Hippocampal formation (tissue), 2 donors: ENCODE measurements at regions not wholly inside any gene's neighbourhood (a gene's known extent, or its start where the extent isn't known, plus 50 kb on each side); places are given as distances from the start of the nearest gene placed in this dataset.
A peak's percentile ranks its signal among the peaks of the same experiment; 100 is the strongest.

Source experiments
- DNase-seq, 2 donors: peaks; one replicate each; lab custom pipeline; 2025; lab: John Stamatoyannopoulos, UW

- DNase-seq, result no peak
Measured at GRCh38 chr6:24987446-24988115, 51.8 kb upstream of the RIPOR2 start.

- DNase-seq, result no peak
Measured at GRCh38 chr6:24988562-24988961, 52.8 kb upstream of the RIPOR2 start.

DNA sequence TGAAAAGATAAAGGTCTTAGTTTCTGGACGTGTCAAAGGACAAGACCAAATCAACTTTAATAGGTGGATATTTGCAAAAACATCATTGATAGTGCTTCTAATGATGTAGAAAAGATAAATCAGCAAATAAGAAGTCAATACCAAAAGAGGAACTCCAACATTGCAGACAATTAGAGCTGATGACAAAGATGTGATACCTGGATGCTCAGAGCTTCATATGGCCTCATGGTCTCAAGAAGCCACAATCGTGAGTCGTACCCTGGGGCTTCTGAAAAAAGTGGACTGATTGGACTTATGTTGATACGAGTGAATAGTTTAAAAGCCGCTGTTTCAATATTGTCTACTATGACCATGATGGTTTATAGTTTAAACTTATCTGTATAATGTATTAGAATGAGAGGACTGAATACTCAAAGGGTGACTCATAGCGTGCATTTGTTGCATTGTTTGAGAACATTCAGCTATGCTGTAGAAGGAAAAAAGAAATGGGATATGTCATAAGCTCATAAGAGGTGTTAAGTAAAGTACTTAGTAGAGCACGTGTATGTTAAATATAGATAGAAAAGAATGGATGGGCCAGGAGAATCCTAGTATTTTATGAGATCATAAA is 54.6 kb upstream of the RIPOR2 start:
- no peak for DNase-seq

DNA sequence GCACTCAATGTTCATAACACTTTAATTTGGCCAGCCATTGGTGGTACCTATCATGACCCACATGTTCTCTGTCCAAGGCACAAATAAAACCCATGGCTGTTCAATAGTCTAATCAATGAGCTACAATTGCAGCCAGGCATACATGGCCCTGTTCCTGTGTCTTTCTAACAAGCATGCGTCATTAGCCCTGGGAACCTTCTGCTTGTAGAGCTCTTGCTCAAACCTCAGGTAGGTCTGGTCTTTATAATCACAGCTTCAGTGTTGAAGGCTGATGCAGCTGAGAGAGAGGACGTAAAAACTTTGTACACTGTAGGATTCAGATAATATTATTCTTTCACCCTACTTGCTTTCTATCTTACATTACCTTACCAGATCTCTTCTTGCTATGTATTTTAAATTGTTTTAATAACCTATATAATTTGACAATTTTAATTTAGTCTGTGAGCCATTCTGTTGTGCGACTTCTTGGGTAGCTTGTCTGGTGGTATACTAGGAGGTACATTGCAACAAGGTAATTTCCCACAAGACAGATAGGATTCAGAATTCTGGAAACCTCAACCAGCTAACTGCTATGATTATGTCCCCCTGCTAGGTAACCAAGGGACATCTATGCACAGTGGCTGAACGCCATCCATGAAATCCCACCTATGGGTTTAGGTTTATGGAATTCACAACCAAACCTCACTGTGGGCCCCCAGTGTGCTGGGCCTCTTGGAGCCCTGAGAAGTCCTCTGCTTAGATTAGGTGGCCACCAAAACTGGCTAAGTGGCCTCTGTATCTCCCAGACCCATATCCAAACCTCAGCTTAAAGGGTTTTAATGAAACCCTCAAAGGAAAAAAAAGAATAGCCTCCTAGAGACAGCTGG is 55.4 kb upstream of the RIPOR2 start:
- no peak for DNase-seq

DNA sequence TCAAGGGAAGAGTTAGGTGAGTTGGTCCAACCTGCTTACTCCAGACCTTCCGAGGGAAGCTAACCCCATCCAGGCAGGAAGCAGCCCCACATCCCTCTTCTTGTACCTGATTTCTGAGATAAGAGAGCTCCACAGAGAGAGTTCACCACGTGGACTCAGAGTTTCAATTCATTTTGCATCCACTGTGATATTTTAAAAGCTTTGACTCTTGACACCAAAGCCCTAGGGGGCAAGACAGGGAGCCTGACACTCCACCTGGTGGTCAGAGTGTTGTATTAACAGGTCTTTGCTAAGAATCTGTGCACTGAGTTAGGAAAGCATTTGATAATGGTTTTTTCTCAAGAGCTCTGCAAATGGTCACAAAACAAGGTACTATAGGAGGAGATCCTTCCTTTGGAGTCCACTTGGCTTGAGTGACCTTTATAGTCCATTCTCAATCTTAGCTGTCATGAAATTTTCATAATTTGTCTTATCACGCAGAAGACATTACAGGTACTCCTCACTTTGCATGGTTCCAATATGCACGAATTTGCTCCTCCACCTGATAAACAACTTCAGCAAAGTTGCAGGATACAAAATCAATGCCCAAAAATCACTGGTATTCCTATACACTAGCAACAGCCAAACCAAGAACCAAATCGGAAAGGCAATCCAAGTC is 56.2 kb upstream of the RIPOR2 start:
- DNase-seq, result no peak

GRCh38 chr6:24994812-24995211 is 59.1 kb upstream of the RIPOR2 start:
- DNase-seq, result no peak

- no peak for DNase-seq
Measured at GRCh38 chr6:24995270-24995669, 59.5 kb upstream of the RIPOR2 start.

DNA sequence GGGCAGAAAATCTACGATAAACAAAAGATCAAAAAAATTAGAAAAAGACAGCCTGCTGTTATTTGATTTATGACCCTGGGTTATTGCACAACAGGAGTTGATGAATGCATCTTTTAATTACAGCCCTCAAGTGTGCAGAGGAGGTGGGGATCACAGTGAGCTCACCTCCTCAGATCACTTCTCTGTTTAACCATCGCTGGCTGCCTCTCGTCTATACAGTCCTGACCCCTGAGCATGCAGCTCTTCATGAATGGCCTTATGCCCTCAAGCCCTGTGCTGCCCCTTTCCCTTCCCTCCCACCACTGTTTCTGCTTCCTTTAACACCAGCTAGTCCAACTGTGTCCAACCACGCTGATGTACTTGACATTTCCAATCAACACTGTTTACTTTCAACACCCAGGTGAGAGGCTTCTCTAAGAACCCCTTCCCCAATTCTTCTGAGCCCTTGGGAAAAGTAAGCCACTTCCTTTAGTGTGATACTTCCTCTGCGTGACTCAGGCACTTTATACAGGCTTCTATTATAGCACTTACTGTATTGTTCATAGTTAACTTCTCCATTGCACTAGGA is 60.6 kb upstream of the RIPOR2 start:
- no peak for DNase-seq

- DNase-seq, result no peak
Measured at GRCh38 chr6:24997231-24997630, 61.5 kb upstream of the RIPOR2 start.

- no peak for DNase-seq
Measured at GRCh38 chr6:24997905-24998304, 62.1 kb upstream of the RIPOR2 start.

DNA sequence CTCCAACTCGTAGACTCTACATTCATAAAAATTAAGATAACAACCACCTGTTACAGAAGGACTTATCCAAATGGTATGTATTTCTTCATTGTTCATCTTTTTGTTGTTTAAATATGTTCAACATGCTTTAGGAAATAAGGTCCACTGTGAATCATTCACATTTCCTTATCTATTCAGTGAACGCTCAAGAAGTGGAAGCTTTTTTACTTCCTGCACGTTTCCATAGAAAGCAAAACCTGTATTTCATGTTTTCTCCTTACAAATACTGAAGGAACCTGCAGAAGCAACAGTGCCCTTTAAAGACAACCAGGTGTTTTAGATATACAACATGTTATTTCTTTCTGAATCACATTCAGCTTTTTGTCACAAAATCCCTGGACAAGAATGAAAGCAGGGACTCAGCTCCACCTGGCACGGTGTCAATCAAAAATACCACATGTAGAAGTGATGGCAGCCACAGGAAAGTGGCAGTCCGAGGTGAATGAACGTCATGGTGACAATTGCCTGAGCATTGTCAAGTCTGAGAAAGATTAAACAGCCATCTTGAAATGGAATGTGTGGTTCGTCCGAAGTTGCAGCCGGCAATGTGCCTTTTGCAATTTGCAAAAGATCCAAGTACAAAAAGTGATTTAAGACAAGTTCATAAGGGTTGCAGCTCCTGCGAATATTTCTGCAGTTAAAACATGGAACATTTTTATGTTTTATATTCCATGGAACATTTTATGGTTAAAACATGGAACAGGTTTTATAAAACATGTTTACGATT is 66.7 kb upstream of the RIPOR2 start:
- no peak for DNase-seq

DNA sequence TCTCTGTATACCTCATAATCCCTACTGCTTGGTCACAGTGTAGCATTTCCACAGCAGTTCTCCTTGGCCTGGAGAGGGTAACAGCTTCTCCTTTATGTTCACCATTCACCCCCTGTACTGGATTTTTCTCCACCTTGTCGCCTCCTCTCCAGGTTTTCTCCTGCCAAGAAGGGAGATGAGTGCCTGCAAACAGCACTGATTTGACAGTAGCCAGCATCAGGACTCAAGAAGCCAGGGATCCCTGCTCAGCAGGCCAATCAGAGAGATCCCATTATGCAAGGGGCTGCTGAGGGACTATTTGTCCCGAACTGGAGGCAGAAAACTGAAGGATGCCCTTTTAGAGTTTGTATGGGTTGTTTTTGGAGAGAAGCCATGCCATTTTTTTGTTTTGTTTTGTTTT is 68.6 kb upstream of the RIPOR2 start:
- DNase-seq, result no peak

- DNase-seq, result no peak
Measured at GRCh38 chr6:25005010-25005409, 69.2 kb upstream of the RIPOR2 start.

GRCh38 chr6:25006075-25006474 is 70.3 kb upstream of the RIPOR2 start:
- no peak for DNase-seq

GRCh38 chr6:25006565-25007001 is 70.8 kb upstream of the RIPOR2 start:
- peak; percentile 16 to 52 for DNase-seq

GRCh38 chr6:25007269-25007699 is 71.5 kb upstream of the RIPOR2 start:
- no peak for DNase-seq

GRCh38 chr6:25008707-25009392 is 73.1 kb upstream of the RIPOR2 start:
- DNase-seq, result no peak

- no peak for DNase-seq
Measured at GRCh38 chr6:25009393-25009710, 73.6 kb upstream of the RIPOR2 start.

DNA sequence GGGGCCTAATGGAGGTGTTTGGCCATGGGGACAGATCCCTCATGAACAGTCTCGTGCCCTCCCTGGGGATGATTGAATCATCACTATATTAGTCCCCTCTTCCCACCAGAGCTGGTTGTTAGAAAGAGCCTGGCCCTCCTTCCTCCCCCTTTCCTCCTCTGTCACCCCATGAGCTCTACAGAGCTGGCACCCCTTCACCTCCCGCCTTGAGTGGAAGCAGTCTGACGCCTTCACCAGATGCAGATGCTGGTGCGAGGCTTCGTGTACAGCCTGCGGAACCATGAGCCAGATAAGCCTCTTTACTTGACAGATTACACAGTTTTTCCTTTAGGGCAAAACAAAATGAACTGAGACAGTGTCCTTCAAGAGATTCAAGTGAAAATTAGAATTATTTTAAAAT is 74.4 kb upstream of the RIPOR2 start:
- DNase-seq, result no peak

GRCh38 chr6:25010902-25011625 is 75.3 kb upstream of the RIPOR2 start:
- no peak for DNase-seq
